IMR-90 (cell line): ENCODE measurements at regions not wholly inside any gene's neighbourhood (a gene's known extent, or its start where the extent isn't known, plus 50 kb on each side); places are given as distances from the start of the nearest gene placed in this dataset.

Experiments
- ATAC-seq: fragments of 200-7000 bp; cut with Tn5 transposase; 2 replicates; pipeline ENCODE4 v1.9.1; 2020; ENCODE audit warnings: low read depth, mild to moderate bottlenecking, moderate library complexity
- BruUV-seq: library from RNA; stranded (reverse); fragments of 400-500 nt; replicated peaks from 2 replicates; lab custom pipeline; 2021; lab: Mats Ljungman, UMichigan
- CTCF ChIA-PET: fragments of 300-600 bp; formaldehyde crosslinking; extraction: SDS; loops from one replicate; lab custom pipeline; 2021; ENCODE audit warnings: antibody characterized with exemption; lab: Yijun Ruan, JAX
- POLR2A ChIA-PET: fragments of 300-600 bp; sonication (Branson Sonifier 250); formaldehyde crosslinking; loops from one replicate; lab custom pipeline; 2022; ENCODE audit warnings: antibody characterized with exemption; ENCODE audit not compliant: unreplicated experiment; lab: Charles Lee
- DNase-seq: peaks from one replicate; pipeline ENCODE4 v3.0.0; 2013
- H2AFZ ChIP-seq: replicated peaks from 2 replicates; pipeline ENCODE3; 2013; ENCODE audit warnings: low read length, mild to moderate bottlenecking; ENCODE audit not compliant: poor library complexity
- H2AK5ac ChIP-seq: 2 replicates; pipeline ENCODE4 v1.6.1; 2013; ENCODE audit warnings: low read depth, low read length, inconsistent platforms
- H2AK9ac ChIP-seq: replicated peaks from 2 replicates; pipeline ENCODE3; 2013; ENCODE audit warnings: mild to moderate bottlenecking, low read depth, low read length, moderate library complexity; ENCODE audit not compliant: poor library complexity
- H2BK120ac ChIP-seq: 2 replicates; pipeline ENCODE4 v1.6.1; 2013; ENCODE audit warnings: low read depth, low read length, inconsistent platforms
- H2BK15ac ChIP-seq: 3 replicates; pipeline ENCODE4 v1.6.1; 2013; ENCODE audit warnings: low read depth, low read length, inconsistent platforms
- H2BK20ac ChIP-seq: 2 replicates; pipeline ENCODE4 v1.6.1; 2013; ENCODE audit warnings: low read depth, mild to moderate bottlenecking, inconsistent platforms, low read length, moderate library complexity
- H2BK5ac ChIP-seq: 2 replicates; pipeline ENCODE4 v1.6.1; 2013; ENCODE audit warnings: mild to moderate bottlenecking, low read depth, low read length, inconsistent platforms; ENCODE audit not compliant: poor library complexity, severe bottlenecking
- H3K14ac ChIP-seq: replicated peaks from 2 replicates; pipeline ENCODE4 v1.6.1; 2013; ENCODE audit warnings: low read depth, low read length, inconsistent platforms
- H3K18ac ChIP-seq: 2 replicates; pipeline ENCODE4 v1.6.1; 2013; ENCODE audit warnings: low read depth, low read length, control low read depth
- H3K23ac ChIP-seq: 2 replicates; pipeline ENCODE4 v1.6.1; 2013; ENCODE audit warnings: low read depth, low read length, inconsistent platforms
- H3K27ac ChIP-seq: 2 replicates; pipeline ENCODE4 v1.5.1; 2013; ENCODE audit warnings: mild to moderate bottlenecking, control low read depth, low read length; ENCODE audit not compliant: insufficient read depth
- H3K27me3 ChIP-seq: 2 replicates; pipeline ENCODE4 v1.6.1; 2013; ENCODE audit warnings: low read length; ENCODE audit not compliant: control insufficient read depth, insufficient read depth
- H3K36me3 ChIP-seq: 2 replicates; pipeline ENCODE4 v1.6.1; 2013; ENCODE audit warnings: low read length, mixed read lengths; ENCODE audit not compliant: control insufficient read depth, insufficient read depth
- H3K4ac ChIP-seq: 2 replicates; pipeline ENCODE4 v1.6.1; 2013; ENCODE audit warnings: low read depth, low read length, inconsistent platforms
- H3K4me1 ChIP-seq: 2 replicates; pipeline ENCODE4 v1.6.1; 2013; ENCODE audit warnings: low read length, mixed read lengths; ENCODE audit not compliant: control insufficient read depth, insufficient read depth
- H3K4me2 ChIP-seq: 2 replicates; pipeline ENCODE4 v1.6.1; 2013; ENCODE audit warnings: low read depth, mild to moderate bottlenecking, control low read depth, low read length, moderate library complexity
- H3K4me3 ChIP-seq: 2 replicates; pipeline ENCODE4 v1.5.1; 2013; ENCODE audit warnings: low read depth, mild to moderate bottlenecking, control low read depth, low read length, moderate library complexity; ENCODE audit not compliant: insufficient read depth
- H3K56ac ChIP-seq: 2 replicates; pipeline ENCODE4 v1.6.1; 2013; ENCODE audit warnings: low read length, inconsistent platforms; ENCODE audit not compliant: insufficient read depth; ENCODE audit errors: extremely low read depth
- H3K79me1 ChIP-seq, 2 experiments: 2 replicates each; pipeline ENCODE4 v1.6.1; 2013; ENCODE audit warnings: low read length in 2 of 2, inconsistent platforms in 1 of 2, low read depth in 1 of 2
- H3K9ac ChIP-seq: 2 replicates; pipeline ENCODE4 v1.6.1; 2013; ENCODE audit warnings: low read depth, low read length, control low read depth
- H3K9me1 ChIP-seq: 2 replicates; pipeline ENCODE4 v1.6.1; 2013; ENCODE audit warnings: low read length, inconsistent platforms; ENCODE audit not compliant: insufficient read depth
- H3K9me3 ChIP-seq: 2 replicates; pipeline ENCODE4 v1.6.1; 2013; ENCODE audit warnings: low read length; ENCODE audit not compliant: control insufficient read depth, insufficient read depth
- H4K20me1 ChIP-seq: 2 replicates; pipeline ENCODE4 v1.6.1; 2013; ENCODE audit warnings: low read length, inconsistent platforms; ENCODE audit not compliant: insufficient read depth
- H4K5ac ChIP-seq: 2 replicates; pipeline ENCODE4 v1.6.1; 2013; ENCODE audit warnings: mild to moderate bottlenecking, low read depth, low read length, control low read depth
- H4K8ac ChIP-seq, 2 experiments: 2 replicates each; pipeline ENCODE4 v1.6.1; 2013; ENCODE audit warnings: low read depth in 2 of 2, low read length in 2 of 2, control low read depth in 1 of 2, inconsistent platforms in 1 of 2
- H4K91ac ChIP-seq: 2 replicates; pipeline ENCODE4 v1.6.1; 2013; ENCODE audit warnings: low read depth, low read length, inconsistent platforms; ENCODE audit not compliant: insufficient read depth
- BHLHE40 ChIP-seq: fragments of 150-350 bp; IDR thresholded peaks from 2 replicates; pipeline ENCODE4 v1.6.1; 2016; ENCODE audit warnings: mild to moderate bottlenecking, low read depth, low read length
- CHD1 ChIP-seq: IDR thresholded peaks from 2 replicates; pipeline ENCODE4 v1.6.1; 2012; ENCODE audit warnings: low read depth, low read length, improper control_type of control experiment
- FOS ChIP-seq: fragments of 150-350 bp; IDR thresholded peaks from 2 replicates; pipeline ENCODE4 v1.6.1; 2016; ENCODE audit warnings: low read depth, low read length
- MAFK ChIP-seq: IDR thresholded peaks from 2 replicates; pipeline ENCODE4 v1.6.1; 2012; ENCODE audit warnings: low read depth, low read length, improper control_type of control experiment
- MAZ ChIP-seq: IDR thresholded peaks from 2 replicates; pipeline ENCODE4 v1.6.1; 2012; ENCODE audit warnings: low read depth, mild to moderate bottlenecking, low read length, improper control_type of control experiment, moderate library complexity, borderline replicate concordance
- MXI1 ChIP-seq: IDR thresholded peaks from 2 replicates; pipeline ENCODE4 v1.6.1; 2012; ENCODE audit warnings: low read depth, mild to moderate bottlenecking, low read length, moderate library complexity, borderline replicate concordance
- NFE2L2 ChIP-seq: fragments of 150-350 bp; IDR thresholded peaks from 2 replicates; pipeline ENCODE4 v1.6.1; 2016; ENCODE audit warnings: low read depth, mild to moderate bottlenecking, low read length
- POLR2A ChIP-seq: IDR thresholded peaks from 2 replicates; pipeline ENCODE4 v1.6.1; 2012; ENCODE audit warnings: mild to moderate bottlenecking, low read depth, low read length
- RAD21 ChIP-seq: IDR thresholded peaks from 2 replicates; pipeline ENCODE4 v1.6.1; 2012; ENCODE audit warnings: low read length, improper control_type of control experiment
- RCOR1 ChIP-seq: IDR thresholded peaks from 2 replicates; pipeline ENCODE4 v1.6.1; 2012; ENCODE audit warnings: mild to moderate bottlenecking, low read length, improper control_type of control experiment; ENCODE audit not compliant: insufficient replicate concordance
- RFX5 ChIP-seq: IDR thresholded peaks from 2 replicates; pipeline ENCODE4 v1.8.0; 2012; ENCODE audit warnings: low read depth, mild to moderate bottlenecking, low read length, moderate library complexity
- SMC3 ChIP-seq: fragments of 150-350 bp; IDR thresholded peaks from 2 replicates; pipeline ENCODE4 v1.6.1; 2016; ENCODE audit warnings: low read depth, mild to moderate bottlenecking, antibody characterized with exemption, low read length, moderate library complexity
- WGBS, 2 experiments: methylation state at CpG; one replicate each; pipeline versions ENCODE4 v1.1.5 to v1.1.7; 2013; ENCODE audit warnings: missing lambda C conversion rate in 2 of 2; ENCODE audit not compliant: insufficient read length in 1 of 2; ENCODE audit errors: extremely low coverage in 2 of 2; 5-methylcytosine and 5-hydroxymethylcytosine counted together
- dilution Hi-C: fragments of 300-500 bp; cut with HindIII; formaldehyde crosslinking; loops from one replicate; pipeline ENCODE4 v1.14.3; 2018; ENCODE audit warnings: low sequenced_read_pairs; ENCODE audit not compliant: unreplicated experiment
- in situ Hi-C: fragments of 300-500 bp; cut with MboI; formaldehyde crosslinking; loops from 3 replicates; pipeline ENCODE4 v1.14.3; 2019; ENCODE audit warnings: low sequenced_read_pairs, inconsistent platforms, mixed read lengths
- intact Hi-C: fragments of 100-400 bp; cut with micrococcal nuclease; formaldehyde crosslinking; loops from 2 replicates; pipeline ENCODE4 v1.10.0; 2022
- TF ChIP-seq, protein P1 (sequence below): fragments of 150-350 bp; IDR thresholded peaks from 2 replicates; pipeline ENCODE4 v1.6.1; 2017; ENCODE audit warnings: mild to moderate bottlenecking, antibody characterized with exemption, low read length, low read depth
- TF ChIP-seq, protein P2 (sequence below): fragments of 150-350 bp; IDR thresholded peaks from 2 replicates; pipeline ENCODE4 v1.6.1; 2016; ENCODE audit warnings: low read depth, mild to moderate bottlenecking, low read length, moderate library complexity, borderline replicate concordance
- TF ChIP-seq, protein P3 (sequence below): conservative IDR thresholded peaks from 2 replicates; pipeline ENCODE4 v1.5.1; 2012; ENCODE audit warnings: mild to moderate bottlenecking, low read depth, low read length, improper control_type of control experiment

DNA sequence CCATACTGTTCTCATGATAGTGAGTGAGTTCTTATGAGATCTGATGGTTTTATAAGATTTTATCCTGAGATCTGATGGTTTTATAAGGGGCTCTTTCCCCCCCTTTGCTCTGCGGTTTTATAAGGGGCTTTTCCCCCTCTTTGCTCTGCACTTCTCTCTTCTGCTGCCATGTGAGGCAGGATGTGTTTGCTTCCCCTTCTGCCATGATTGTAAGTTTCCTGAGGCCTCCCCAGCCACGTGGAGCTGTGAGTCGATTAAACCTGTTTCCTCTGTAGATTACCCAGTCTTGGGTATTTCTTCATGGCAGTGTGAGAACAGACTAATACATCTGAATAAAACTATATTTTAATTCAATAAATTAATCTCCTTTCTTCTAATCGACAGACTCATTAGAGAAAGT, 64.9 kb upstream of the ZSWIM6 start:
- Histone ChIP-seq H2BK20ac (no peak overlapping the region), H3K56ac (no peak overlapping the region), H2BK120ac (no peak overlapping the region), H3K36me3 (no peaks in the 10 kb centered on the region), H3K18ac (no peak overlapping the region), H3K9me1 (no peaks in the 10 kb centered on the region), H4K20me1 (no peaks in the 10 kb centered on the region), H4K5ac (no peak overlapping the region), H3K27me3 (no peaks in the 10 kb centered on the region), H3K4me1 (no peaks in the 10 kb centered on the region), H2BK15ac (no peak overlapping the region), H4K8ac (no peak overlapping the region), H3K9me3 (no peaks in the 10 kb centered on the region), H2AK5ac (no peak overlapping the region), H3K4ac (no peak overlapping the region), H2BK5ac (no peak overlapping the region), H4K91ac (no peak overlapping the region), H2AFZ (no peak overlapping the region), H3K79me1 (no peaks in the 10 kb centered on the region), H3K9ac (no peak overlapping the region), H3K4me3 (no peak overlapping the region), H3K4me2 (no peak overlapping the region), H3K27ac (no peak overlapping the region), H3K23ac (no peak overlapping the region), H2AK9ac (no peak overlapping the region), H3K14ac (no peak overlapping the region)
- WGBS, 2 experiments, result no CpG with 5 or more reads among the region's 4 CpGs
- dilution Hi-C loops, result no loop called here
- in situ Hi-C loops, result no loop called here
- ChIA-PET CTCF (interaction anchor here (0.6 to 0.9 kb wide), 3 partner anchors 45 to 1182 kb away, joined by 3 to 4 read pairs (median 3); no protein-coding TSS in a partner anchor), POLR2A (no interaction called here)
- ATAC-seq (no peak), DNase-seq (no peak)
- BruUV-seq, result no TSS peak
- TF ChIP-seq FOS (no peak), BHLHE40 (no peak), RCOR1 (no peak), NFE2L2 (no peak), RFX5 (no peak), RAD21 (no peak), CHD1 (no peak), POLR2A (no peak), SMC3 (no peak), MXI1 (no peak), MAZ (no peak), MAFK (no peak)
- TF ChIP-seq, protein P1, sequence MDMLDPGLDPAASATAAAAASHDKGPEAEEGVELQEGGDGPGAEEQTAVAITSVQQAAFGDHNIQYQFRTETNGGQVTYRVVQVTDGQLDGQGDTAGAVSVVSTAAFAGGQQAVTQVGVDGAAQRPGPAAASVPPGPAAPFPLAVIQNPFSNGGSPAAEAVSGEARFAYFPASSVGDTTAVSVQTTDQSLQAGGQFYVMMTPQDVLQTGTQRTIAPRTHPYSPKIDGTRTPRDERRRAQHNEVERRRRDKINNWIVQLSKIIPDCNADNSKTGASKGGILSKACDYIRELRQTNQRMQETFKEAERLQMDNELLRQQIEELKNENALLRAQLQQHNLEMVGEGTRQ, result no peak
- TF ChIP-seq, protein P2, sequence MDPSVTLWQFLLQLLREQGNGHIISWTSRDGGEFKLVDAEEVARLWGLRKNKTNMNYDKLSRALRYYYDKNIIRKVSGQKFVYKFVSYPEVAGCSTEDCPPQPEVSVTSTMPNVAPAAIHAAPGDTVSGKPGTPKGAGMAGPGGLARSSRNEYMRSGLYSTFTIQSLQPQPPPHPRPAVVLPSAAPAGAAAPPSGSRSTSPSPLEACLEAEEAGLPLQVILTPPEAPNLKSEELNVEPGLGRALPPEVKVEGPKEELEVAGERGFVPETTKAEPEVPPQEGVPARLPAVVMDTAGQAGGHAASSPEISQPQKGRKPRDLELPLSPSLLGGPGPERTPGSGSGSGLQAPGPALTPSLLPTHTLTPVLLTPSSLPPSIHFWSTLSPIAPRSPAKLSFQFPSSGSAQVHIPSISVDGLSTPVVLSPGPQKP, result no peak
- TF ChIP-seq, protein P3, sequence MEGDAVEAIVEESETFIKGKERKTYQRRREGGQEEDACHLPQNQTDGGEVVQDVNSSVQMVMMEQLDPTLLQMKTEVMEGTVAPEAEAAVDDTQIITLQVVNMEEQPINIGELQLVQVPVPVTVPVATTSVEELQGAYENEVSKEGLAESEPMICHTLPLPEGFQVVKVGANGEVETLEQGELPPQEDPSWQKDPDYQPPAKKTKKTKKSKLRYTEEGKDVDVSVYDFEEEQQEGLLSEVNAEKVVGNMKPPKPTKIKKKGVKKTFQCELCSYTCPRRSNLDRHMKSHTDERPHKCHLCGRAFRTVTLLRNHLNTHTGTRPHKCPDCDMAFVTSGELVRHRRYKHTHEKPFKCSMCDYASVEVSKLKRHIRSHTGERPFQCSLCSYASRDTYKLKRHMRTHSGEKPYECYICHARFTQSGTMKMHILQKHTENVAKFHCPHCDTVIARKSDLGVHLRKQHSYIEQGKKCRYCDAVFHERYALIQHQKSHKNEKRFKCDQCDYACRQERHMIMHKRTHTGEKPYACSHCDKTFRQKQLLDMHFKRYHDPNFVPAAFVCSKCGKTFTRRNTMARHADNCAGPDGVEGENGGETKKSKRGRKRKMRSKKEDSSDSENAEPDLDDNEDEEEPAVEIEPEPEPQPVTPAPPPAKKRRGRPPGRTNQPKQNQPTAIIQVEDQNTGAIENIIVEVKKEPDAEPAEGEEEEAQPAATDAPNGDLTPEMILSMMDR, result no peak
- intact Hi-C loops, result no loop called here
